ENCODE measurements at regions not wholly inside any gene's neighbourhood (a gene's known extent, or its start where the extent isn't known, plus 50 kb on each side); places are given as distances from the start of the nearest gene placed in this dataset.

DNA sequence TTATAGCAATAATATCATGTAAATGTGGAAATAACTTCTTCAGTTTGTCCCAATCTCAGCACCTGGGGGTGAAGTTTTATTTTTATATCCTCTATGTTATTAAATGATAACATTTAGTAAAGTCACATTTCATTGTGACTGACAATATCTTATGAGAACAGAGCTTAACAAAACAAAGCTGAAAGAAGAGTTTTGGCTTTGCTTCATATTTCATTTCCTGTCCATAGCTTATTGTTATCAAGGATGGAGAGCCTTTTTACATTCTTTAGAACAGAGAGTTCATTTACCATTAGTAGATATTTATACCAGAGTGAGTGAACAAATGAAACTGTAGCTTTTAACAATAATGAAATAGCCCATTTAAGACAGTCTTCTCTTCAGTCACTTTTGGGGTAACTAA lies 231.9 kb upstream of the SGK1 start:
- TF ChIP-seq PBX3 (IDR thresholded peaks at IDR 0.05) = no peak
- TF ChIP-seq CHD2 (IDR thresholded peaks at IDR 0.05; ENCODE audit: low read length, partially characterized antibody) = no peak
- TF ChIP-seq MAX (IDR thresholded peaks at IDR 0.05) = no peak
